ENCODE measurements at regions not wholly inside any gene's neighbourhood (a gene's known extent, or its start where the extent isn't known, plus 50 kb on each side); places are given as distances from the start of the nearest gene placed in this dataset.

DNA sequence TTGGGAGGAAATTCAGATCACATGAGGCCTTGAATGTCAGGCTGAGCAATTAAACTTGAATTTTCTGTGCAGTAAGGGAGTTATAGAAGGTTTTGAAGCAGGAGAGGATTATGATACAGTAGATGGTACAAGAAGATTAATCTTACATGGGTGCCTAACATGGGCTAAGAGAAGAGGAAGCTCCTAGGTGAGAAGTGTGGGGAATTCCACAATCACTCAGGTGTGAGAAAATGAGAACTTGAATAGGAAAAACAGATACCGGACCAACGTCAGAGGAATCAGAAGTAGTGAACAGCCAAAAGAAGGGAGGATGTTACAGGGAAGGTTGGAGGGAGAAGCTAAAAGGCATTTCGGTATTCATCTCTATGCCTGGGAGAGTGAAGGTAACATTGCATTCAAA is 250.7 kb upstream of the SLC35B3 start:
- intact Hi-C loops (cut with micrococcal nuclease; ENCODE audit: unreplicated experiment), result no loop called here
- no peak for FAIRE-seq
- no peaks in the 10 kb centered on the region for H4K20me1 ChIP-seq (ENCODE audit: insufficient read depth, low read length)
- no peak overlapping the region for H3K4me3 ChIP-seq (replicated peaks in 1 of 3; ENCODE audit: insufficient read depth in 1 of 3, low read depth in 2 of 3, low read length in 3 of 3)
- no peak overlapping the region for H3K27ac ChIP-seq (ENCODE audit: extremely low read length, insufficient read depth, low read length)
- no peaks in the 10 kb centered on the region for H3K36me3 ChIP-seq (replicated peaks in 1 of 2; ENCODE audit: control insufficient read depth in 1 of 2, insufficient read depth in 2 of 2, low read length in 2 of 2)
- H3K9me3 ChIP-seq (ENCODE audit: low read length), result no peaks in the 10 kb centered on the region; the same call in 1 of the 2 replicates
- 45% methylated on average over 3 of the region's 3 CpGs for WGBS (ENCODE audit: low lambda C conversion rate)
- no peak for DNase-seq (ENCODE audit: low spot score)
- in situ Hi-C loops (cut with HindIII; ENCODE audit: extremely low pct_ligation_motif_present, low pct_unique_long_range_greater_than_20kb), result no loop called here
- H3K9ac ChIP-seq (ENCODE audit: insufficient read depth, low read depth, low read length), result no peak overlapping the region
- no peak overlapping the region for H3K4me2 ChIP-seq (ENCODE audit: low read depth, low read length)
- H2AFZ ChIP-seq (ENCODE audit: low read length), result no peak overlapping the region
- no TSS peak for BruUV-seq (replicated peaks)
- TF ChIP-seq CENPX (CRISPR knock-in tag; IDR thresholded peaks at IDR 0.05) (no peak), CERS6 (CRISPR knock-in tag; IDR thresholded peaks at IDR 0.05) (no peak), ZMYM3 (CRISPR knock-in tag; IDR thresholded peaks at IDR 0.05) (no peak), YEATS2 (CRISPR knock-in tag; IDR thresholded peaks at IDR 0.05; ENCODE audit: borderline replicate concordance) (no peak), NONO (IDR thresholded peaks at IDR 0.05) (no peak), NONO (CRISPR knock-in tag; conservative IDR thresholded peaks at IDR 0.05) (no peak), SIX4 (CRISPR knock-in tag; IDR thresholded peaks at IDR 0.05) (no peak), HMG20A (CRISPR knock-in tag; IDR thresholded peaks at IDR 0.05; ENCODE audit: borderline replicate concordance) (no peak), ONECUT2 (CRISPR knock-in tag; IDR thresholded peaks at IDR 0.05) (no peak), ZNF513 (CRISPR knock-in tag; conservative IDR thresholded peaks at IDR 0.05) (no peak), POGK (CRISPR knock-in tag; conservative IDR thresholded peaks at IDR 0.05) (no peak), SALL1 (CRISPR knock-in tag; IDR thresholded peaks at IDR 0.05) (no peak), CHCHD3 (CRISPR knock-in tag; IDR thresholded peaks at IDR 0.05) (no peak)
- TF ChIP-seq, protein P1, sequence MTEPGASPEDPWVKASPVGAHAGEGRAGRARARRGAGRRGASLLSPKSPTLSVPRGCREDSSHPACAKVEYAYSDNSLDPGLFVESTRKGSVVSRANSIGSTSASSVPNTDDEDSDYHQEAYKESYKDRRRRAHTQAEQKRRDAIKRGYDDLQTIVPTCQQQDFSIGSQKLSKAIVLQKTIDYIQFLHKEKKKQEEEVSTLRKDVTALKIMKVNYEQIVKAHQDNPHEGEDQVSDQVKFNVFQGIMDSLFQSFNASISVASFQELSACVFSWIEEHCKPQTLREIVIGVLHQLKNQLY (CRISPR knock-in tag; IDR thresholded peaks at IDR 0.05), result no peak
- TF ChIP-seq, protein P2, sequence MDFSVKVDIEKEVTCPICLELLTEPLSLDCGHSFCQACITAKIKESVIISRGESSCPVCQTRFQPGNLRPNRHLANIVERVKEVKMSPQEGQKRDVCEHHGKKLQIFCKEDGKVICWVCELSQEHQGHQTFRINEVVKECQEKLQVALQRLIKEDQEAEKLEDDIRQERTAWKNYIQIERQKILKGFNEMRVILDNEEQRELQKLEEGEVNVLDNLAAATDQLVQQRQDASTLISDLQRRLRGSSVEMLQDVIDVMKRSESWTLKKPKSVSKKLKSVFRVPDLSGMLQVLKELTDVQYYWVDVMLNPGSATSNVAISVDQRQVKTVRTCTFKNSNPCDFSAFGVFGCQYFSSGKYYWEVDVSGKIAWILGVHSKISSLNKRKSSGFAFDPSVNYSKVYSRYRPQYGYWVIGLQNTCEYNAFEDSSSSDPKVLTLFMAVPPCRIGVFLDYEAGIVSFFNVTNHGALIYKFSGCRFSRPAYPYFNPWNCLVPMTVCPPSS (IDR thresholded peaks at IDR 0.05), result no peak
- TF ChIP-seq, protein P3, sequence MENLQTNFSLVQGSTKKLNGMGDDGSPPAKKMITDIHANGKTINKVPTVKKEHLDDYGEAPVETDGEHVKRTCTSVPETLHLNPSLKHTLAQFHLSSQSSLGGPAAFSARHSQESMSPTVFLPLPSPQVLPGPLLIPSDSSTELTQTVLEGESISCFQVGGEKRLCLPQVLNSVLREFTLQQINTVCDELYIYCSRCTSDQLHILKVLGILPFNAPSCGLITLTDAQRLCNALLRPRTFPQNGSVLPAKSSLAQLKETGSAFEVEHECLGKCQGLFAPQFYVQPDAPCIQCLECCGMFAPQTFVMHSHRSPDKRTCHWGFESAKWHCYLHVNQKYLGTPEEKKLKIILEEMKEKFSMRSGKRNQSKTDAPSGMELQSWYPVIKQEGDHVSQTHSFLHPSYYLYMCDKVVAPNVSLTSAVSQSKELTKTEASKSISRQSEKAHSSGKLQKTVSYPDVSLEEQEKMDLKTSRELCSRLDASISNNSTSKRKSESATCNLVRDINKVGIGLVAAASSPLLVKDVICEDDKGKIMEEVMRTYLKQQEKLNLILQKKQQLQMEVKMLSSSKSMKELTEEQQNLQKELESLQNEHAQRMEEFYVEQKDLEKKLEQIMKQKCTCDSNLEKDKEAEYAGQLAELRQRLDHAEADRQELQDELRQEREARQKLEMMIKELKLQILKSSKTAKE (CRISPR knock-in tag; IDR thresholded peaks at IDR 0.05; ENCODE audit: borderline replicate concordance), result no peak
- POLR2A ChIA-PET, result no interaction called here
- ATAC-seq, result no peak
- no peaks in the 10 kb centered on the region for H3K27me3 ChIP-seq (ENCODE audit: control insufficient read depth in 1 of 2, insufficient read depth in 2 of 2, low read length in 2 of 2)
- H3K79me2 ChIP-seq (ENCODE audit: insufficient read depth, low read length), result no peaks in the 10 kb centered on the region
- no peaks in the 10 kb centered on the region for H3K4me1 ChIP-seq (ENCODE audit: insufficient read depth, low read length)
- CTCF ChIA-PET (ENCODE audit: low intra/inter-chr PET ratio, low total read pairs), result no interaction called here

Measured in HepG2 (cell line).